ENCODE measurements at regions not wholly inside any gene's neighbourhood (a gene's known extent, or its start where the extent isn't known, plus 50 kb on each side); places are given as distances from the start of the nearest gene placed in this dataset.

DNA sequence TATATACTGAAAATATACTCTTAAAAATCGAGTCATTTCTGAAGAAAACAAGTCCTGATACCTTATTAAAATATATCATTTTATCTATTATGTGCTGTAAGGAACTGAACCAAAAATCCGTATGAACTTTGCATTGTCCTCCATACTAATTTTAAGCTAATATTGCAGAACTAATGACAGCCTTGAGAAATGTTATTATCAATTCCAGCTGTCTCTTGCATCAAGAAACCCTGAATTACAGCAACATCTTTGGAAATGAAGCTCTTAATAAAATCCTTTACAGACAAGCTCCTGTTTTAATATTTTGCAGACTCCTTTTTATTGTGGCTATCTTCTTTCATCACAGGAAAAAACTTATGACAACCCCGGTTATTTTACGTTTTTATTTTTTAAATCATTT lies 1335.3 kb downstream of the EFNB2 start:
- no peak for TF ChIP-seq POLR2A (IDR thresholded peaks at IDR 0.05)
- TF ChIP-seq, protein P1, sequence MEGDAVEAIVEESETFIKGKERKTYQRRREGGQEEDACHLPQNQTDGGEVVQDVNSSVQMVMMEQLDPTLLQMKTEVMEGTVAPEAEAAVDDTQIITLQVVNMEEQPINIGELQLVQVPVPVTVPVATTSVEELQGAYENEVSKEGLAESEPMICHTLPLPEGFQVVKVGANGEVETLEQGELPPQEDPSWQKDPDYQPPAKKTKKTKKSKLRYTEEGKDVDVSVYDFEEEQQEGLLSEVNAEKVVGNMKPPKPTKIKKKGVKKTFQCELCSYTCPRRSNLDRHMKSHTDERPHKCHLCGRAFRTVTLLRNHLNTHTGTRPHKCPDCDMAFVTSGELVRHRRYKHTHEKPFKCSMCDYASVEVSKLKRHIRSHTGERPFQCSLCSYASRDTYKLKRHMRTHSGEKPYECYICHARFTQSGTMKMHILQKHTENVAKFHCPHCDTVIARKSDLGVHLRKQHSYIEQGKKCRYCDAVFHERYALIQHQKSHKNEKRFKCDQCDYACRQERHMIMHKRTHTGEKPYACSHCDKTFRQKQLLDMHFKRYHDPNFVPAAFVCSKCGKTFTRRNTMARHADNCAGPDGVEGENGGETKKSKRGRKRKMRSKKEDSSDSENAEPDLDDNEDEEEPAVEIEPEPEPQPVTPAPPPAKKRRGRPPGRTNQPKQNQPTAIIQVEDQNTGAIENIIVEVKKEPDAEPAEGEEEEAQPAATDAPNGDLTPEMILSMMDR (IDR thresholded peaks at IDR 0.05) = no peak
